AML-193 (cell line): ENCODE measurements at regions not wholly inside any gene's neighbourhood (a gene's known extent, or its start where the extent isn't known, plus 50 kb on each side); places are given as distances from the start of the nearest gene placed in this dataset.
"Not testable (repeated sequence)": the region's sequence is repeated elsewhere in the genome, so short reads cannot be mapped to it uniquely, and the experiment has no call there.

Experiments
- DNase-seq, 2 experiments: peaks; one replicate each; lab custom pipeline; 2025; lab: John Stamatoyannopoulos, UW

- no peak for DNase-seq
Measured at GRCh38 chr3:174540116-174540908, 318.8 kb upstream of the NAALADL2 start.

GRCh38 chr3:174541708-174542315 lies 317.3 kb upstream of the NAALADL2 start:
- DNase-seq: no peak

- DNase-seq: no peak
Measured at GRCh38 chr3:174547801-174548435, 311.2 kb upstream of the NAALADL2 start.

- DNase-seq: no peak
Measured at GRCh38 chr3:174548841-174549623, 310.1 kb upstream of the NAALADL2 start.

- no peak for DNase-seq
Measured at GRCh38 chr3:174581558-174581957, 277.6 kb upstream of the NAALADL2 start.

- DNase-seq: no peak
Measured at GRCh38 chr3:174583396-174583795, 275.7 kb upstream of the NAALADL2 start.

GRCh38 chr3:174587137-174587536 lies 272.0 kb upstream of the NAALADL2 start:
- not testable (repeated sequence) for DNase-seq

GRCh38 chr3:174596447-174596982 lies 262.6 kb upstream of the NAALADL2 start:
- DNase-seq: peak; percentile 24 to 45

GRCh38 chr3:174598885-174599439 lies 260.2 kb upstream of the NAALADL2 start:
- no peak for DNase-seq

- no peak for DNase-seq
Measured at GRCh38 chr3:174613173-174613572, 246.0 kb upstream of the NAALADL2 start.

GRCh38 chr3:174614036-174614435 lies 245.1 kb upstream of the NAALADL2 start:
- no peak for DNase-seq

- peak; percentile 45 to 56 for DNase-seq
Measured at GRCh38 chr3:174618368-174619080, 240.6 kb upstream of the NAALADL2 start.

GRCh38 chr3:174619239-174619638 lies 239.9 kb upstream of the NAALADL2 start:
- no peak for DNase-seq

- DNase-seq: peak; percentile 61 to 68
Measured at GRCh38 chr3:174620138-174620537, 239.0 kb upstream of the NAALADL2 start.

- DNase-seq: no peak
Measured at GRCh38 chr3:174620855-174621472, 238.2 kb upstream of the NAALADL2 start.

GRCh38 chr3:174633342-174633741 lies 225.8 kb upstream of the NAALADL2 start:
- DNase-seq: no peak

GRCh38 chr3:174636451-174636850 lies 222.7 kb upstream of the NAALADL2 start:
- DNase-seq: no peak

- no peak for DNase-seq
Measured at GRCh38 chr3:174639406-174639805, 219.7 kb upstream of the NAALADL2 start.

- DNase-seq: no peak
Measured at GRCh38 chr3:174639970-174640369, 219.2 kb upstream of the NAALADL2 start.

GRCh38 chr3:174640932-174641331 lies 218.2 kb upstream of the NAALADL2 start:
- no peak for DNase-seq

GRCh38 chr3:174644287-174644686 lies 214.8 kb upstream of the NAALADL2 start:
- DNase-seq: no peak
